NCI-H1105 (cell line): ENCODE measurements at regions not wholly inside any gene's neighbourhood (a gene's known extent, or its start where the extent isn't known, plus 50 kb on each side); places are given as distances from the start of the nearest gene placed in this dataset.

Source experiments
- DNase-seq: peaks from one replicate; lab custom pipeline; 2025; lab: John Stamatoyannopoulos, UW

GRCh38 chr4:83723609-83724008, 187.7 kb downstream of the GPAT3 start:
- no peak for DNase-seq

GRCh38 chr4:83722730-83723269, 186.9 kb downstream of the GPAT3 start:
- DNase-seq, result no peak

GRCh38 chr4:83716874-83717273, 181.0 kb downstream of the GPAT3 start:
- DNase-seq, result no peak

DNA sequence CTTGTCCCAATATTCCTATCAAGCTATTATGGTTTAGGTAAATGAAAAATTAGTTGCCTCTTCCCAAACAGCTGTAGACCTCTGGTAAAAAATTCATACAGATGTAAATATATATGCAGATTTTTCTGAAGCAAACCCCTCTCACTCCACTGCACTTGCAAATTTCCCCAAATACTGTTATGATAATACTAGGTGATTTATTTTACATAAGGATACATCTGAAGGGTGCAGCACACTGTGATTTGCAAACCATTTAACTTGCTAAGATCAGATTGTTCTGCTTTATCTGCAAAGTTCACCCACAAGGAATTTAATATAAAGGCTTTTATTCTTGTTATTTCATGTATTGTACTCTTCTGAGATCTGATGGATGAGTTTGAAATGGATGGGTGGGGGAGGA, 177.0 kb downstream of the GPAT3 start:
- no peak for DNase-seq

- no peak for DNase-seq
These were observed 173.7 kb downstream of the GPAT3 start for GRCh38 chr4:83709627-83710026.

- no peak for DNase-seq
These were observed 172.7 kb downstream of the GPAT3 start for GRCh38 chr4:83708500-83709175.

DNA sequence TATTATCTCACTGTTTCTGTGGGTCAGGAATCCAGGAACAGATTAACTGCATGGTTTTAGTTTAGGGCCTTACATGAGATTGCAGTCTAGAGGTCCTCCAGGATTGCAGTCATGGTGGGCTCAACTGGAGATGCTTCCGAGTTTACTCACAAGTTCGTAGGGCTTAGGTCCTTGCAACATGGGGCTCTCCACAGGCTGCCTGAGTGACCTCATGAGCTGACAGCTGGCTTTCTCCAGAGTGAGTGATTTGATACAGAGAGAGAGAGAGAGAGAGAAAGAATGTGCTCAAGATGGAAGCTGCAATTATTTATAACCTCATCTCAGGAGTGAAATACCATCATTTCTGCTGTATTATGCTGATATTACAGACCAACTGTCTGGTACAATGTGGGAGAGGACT, 168.9 kb downstream of the GPAT3 start:
- DNase-seq, result no peak

- DNase-seq, result no peak
These were observed 167.8 kb downstream of the GPAT3 start for GRCh38 chr4:83703752-83704151.

DNA sequence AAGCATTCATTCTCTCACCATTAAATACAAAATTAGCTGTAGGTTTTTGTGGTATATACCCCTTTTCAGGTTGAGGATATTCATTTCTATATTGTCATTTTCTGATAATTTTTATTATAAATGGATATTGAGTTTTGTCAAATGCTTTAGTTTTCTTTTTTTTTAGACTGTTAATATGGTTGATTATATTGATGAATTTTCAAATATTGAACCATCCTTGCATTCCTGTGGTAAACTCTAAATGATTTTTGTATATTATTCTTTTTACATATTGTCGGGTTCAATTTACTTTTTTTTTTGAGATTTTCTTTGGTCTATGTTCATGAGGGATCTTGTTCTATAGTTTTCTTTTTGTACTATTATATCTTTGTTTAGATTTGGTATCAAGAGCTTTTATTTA, 165.1 kb downstream of the GPAT3 start:
- no peak for DNase-seq

GRCh38 chr4:83699358-83699757, 163.4 kb downstream of the GPAT3 start:
- DNase-seq, result no peak

DNA sequence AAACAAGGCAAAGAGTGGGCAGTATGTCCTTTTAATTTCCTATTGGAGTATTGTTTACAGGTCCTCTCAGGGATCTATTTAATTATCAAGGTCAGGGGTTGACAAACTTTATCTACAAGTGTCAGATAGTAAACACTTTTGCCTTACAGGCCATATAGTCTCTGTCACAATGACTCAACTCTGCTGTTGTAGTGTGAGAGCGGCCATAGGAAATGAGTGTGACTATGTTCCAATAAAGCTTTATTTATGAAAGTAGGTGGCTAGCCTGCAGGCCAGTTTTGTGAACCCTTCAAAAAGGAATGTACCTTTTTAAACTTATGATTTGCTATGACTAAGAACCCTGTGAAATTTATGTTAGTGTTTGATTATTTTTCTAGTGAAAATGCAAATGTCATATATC, 156.1 kb downstream of the GPAT3 start:
- DNase-seq, result no peak

GRCh38 chr4:83686166-83686565, 150.3 kb downstream of the GPAT3 start:
- DNase-seq, result no peak

GRCh38 chr4:83679692-83680091, 143.8 kb downstream of the GPAT3 start:
- no peak for DNase-seq

GRCh38 chr4:83679254-83679653, 143.3 kb downstream of the GPAT3 start:
- DNase-seq, result no peak

GRCh38 chr4:83677656-83678055, 141.7 kb downstream of the GPAT3 start:
- no peak for DNase-seq

DNA sequence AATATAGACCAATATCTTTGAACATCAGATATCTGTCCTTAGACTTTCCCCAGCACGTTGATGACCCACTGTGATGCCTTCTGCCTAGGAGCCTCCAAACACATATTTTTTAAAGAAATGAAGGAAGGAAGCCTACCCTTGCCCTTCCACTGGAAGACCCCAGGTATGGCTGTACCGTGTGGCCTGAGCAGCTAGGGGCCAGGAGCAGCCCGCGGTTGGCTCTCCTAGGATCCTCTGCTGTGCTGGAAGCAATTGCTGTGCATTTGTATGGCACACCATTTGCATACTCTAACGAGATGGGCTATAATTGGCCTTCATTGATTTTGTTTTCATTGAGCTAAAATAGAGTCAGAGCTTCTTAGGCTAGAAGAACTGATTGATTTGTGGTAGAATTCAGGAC, 128.8 kb downstream of the GPAT3 start:
- no peak for DNase-seq

GRCh38 chr4:83664071-83664470, 128.2 kb downstream of the GPAT3 start:
- no peak for DNase-seq

GRCh38 chr4:83662204-83662603, 126.3 kb downstream of the GPAT3 start:
- no peak for DNase-seq

GRCh38 chr4:83661359-83661758, 125.5 kb downstream of the GPAT3 start:
- no peak for DNase-seq

DNA sequence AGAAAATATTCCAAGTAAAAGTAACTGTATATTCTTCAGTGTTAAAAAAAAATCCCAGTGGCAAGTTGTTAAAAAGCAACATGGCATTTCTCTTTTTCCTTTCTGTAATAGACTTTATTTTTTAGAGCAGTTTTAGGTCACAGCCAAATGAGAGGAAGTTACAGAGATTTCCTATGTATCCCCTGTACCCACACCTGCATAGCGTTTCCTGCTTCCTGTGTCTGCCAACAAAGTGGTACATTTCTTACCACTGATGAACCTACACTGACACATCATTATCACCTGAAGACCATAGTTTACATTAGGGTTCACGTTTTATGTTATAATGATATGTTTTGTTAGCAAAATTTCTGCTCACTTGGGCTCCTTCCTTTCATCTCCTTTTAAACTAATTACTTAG, 124.7 kb downstream of the GPAT3 start:
- DNase-seq, result no peak

- DNase-seq, result no peak
These were observed 122.9 kb downstream of the GPAT3 start for GRCh38 chr4:83658806-83659205.

- no peak for DNase-seq
These were observed 121.4 kb downstream of the GPAT3 start for GRCh38 chr4:83657336-83657735.
